HFFc6 (cell line): ENCODE measurements at regions not wholly inside any gene's neighbourhood (a gene's known extent, or its start where the extent isn't known, plus 50 kb on each side); places are given as distances from the start of the nearest gene placed in this dataset.

Experiments used
- DNase-seq: peaks from one replicate; pipeline ENCODE4 v3.0.0-alpha.2; 2018
- H3K27ac Mint-ChIP-seq: 2 replicates; pipeline ENCODE4 v1.8.0; 2020; ENCODE audit warnings: mild to moderate bottlenecking, mixed read lengths
- H3K27me3 Mint-ChIP-seq: 2 replicates; pipeline ENCODE4 v1.8.0; 2021; ENCODE audit warnings: mild to moderate bottlenecking, moderate library complexity, mixed read lengths; ENCODE audit not compliant: insufficient read depth
- H3K36me3 Mint-ChIP-seq: 2 replicates; pipeline ENCODE4 v1.8.0; 2021; ENCODE audit warnings: low read depth, mixed read lengths
- H3K4me1 Mint-ChIP-seq: 2 replicates; pipeline ENCODE4 v1.8.0; 2020; ENCODE audit warnings: low read depth, mixed read lengths
- H3K4me3 Mint-ChIP-seq: 2 replicates; pipeline ENCODE4 v1.8.0; 2020; ENCODE audit warnings: mild to moderate bottlenecking, moderate library complexity, mixed read lengths
- H3K9me3 Mint-ChIP-seq: 2 replicates; pipeline ENCODE4 v1.8.0; 2020; ENCODE audit warnings: mild to moderate bottlenecking, mixed read lengths
- TF ChIP-seq, protein P1 (sequence below): fragments of 200-600 bp; sonication (generic); IDR thresholded peaks from 2 replicates; pipeline ENCODE4 v1.5.0; 2021; ENCODE audit warnings: antibody characterized with exemption, mild to moderate bottlenecking

DNA sequence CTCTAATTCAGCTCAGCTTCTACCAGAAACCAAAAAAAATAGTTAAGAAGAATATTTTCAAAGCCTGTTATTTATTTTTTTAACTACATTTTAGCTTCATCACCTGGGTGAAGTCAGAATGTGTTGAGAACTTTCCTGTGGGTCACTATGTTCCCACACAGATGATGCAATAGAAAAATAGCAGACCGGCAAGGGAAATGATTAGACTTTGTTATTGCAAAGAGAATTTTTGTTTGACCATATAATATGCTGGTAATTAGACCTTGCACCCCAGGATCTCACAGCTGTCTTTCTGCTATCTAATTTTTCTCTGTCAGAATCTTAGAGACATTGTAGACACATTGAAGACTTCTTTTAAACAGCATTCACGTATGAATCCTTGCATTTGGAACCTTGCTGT is 299.3 kb downstream of the TBX15 start:
- Mint-ChIP-seq H3K9me3 (no peaks in the 10 kb centered on the region), H3K4me1 (no peaks in the 10 kb centered on the region), H3K4me3 (no peak overlapping the region), H3K27me3 (no peaks in the 10 kb centered on the region; the same call in 1 of the 2 replicates), H3K36me3 (no peaks in the 10 kb centered on the region), H3K27ac (no peak overlapping the region)
- TF ChIP-seq, protein P1, sequence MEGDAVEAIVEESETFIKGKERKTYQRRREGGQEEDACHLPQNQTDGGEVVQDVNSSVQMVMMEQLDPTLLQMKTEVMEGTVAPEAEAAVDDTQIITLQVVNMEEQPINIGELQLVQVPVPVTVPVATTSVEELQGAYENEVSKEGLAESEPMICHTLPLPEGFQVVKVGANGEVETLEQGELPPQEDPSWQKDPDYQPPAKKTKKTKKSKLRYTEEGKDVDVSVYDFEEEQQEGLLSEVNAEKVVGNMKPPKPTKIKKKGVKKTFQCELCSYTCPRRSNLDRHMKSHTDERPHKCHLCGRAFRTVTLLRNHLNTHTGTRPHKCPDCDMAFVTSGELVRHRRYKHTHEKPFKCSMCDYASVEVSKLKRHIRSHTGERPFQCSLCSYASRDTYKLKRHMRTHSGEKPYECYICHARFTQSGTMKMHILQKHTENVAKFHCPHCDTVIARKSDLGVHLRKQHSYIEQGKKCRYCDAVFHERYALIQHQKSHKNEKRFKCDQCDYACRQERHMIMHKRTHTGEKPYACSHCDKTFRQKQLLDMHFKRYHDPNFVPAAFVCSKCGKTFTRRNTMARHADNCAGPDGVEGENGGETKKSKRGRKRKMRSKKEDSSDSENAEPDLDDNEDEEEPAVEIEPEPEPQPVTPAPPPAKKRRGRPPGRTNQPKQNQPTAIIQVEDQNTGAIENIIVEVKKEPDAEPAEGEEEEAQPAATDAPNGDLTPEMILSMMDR: no peak
- no peak for DNase-seq

DNA sequence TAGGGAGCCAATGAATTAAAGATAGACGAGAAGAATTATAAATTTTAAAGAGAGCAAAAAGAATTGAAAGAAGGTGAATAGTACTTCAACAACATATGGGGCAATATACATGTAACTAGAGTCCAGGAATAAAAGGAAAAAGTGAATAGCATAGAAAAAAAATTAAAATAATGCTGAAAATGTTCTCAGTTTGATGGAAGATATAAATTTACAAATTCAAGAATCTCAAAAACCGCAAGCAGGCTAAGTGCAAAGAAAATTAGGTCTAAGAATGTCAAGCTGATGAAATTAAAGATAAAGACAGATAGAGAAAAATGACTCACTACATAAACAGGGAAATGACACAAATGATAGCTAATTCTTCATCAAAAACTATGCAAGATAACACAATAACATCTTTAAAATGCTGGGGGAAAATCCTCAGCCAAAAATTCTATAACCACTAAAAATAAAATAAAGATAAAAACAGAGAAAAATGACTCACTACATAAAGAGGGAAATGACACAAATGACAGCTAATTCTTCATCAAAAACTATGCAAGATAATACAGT is 326.3 kb downstream of the TBX15 start:
- H3K36me3 Mint-ChIP-seq: no peaks in the 10 kb centered on the region

DNA sequence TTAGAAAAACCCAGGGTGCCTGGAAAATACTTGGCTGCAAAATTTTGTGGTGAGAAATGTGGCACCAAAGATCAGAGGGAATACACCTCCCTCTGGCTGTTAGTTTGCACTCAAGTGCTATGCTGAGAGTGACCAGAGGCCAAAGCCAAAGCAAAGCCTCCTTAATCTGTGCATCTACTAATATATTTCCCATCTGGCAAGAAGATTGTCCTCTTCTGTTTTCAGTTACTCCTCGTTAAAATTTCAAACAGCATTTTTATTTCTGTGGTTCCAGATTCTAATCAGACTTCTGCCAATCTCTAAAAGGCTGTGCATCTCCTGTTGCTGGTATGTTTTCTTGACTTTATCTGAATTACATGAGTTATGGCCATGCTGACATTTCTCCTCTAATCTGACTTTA is 327.4 kb downstream of the TBX15 start:
- Mint-ChIP-seq H3K4me1 (peaks cover 6% of the 10 kb centered on the region; the same call in 1 of the 2 replicates), H3K27ac (no peak overlapping the region), H3K4me3 (no peak overlapping the region), H3K36me3 (no peaks in the 10 kb centered on the region), H3K9me3 (no peaks in the 10 kb centered on the region), H3K27me3 (peaks cover 3% of the 10 kb centered on the region; the same call in 1 of the 2 replicates)
- TF ChIP-seq, protein P1: no peak
- no peak for DNase-seq

More for the DNA sequence above, 326.3 kb downstream of the TBX15 start:
- no peak for DNase-seq
- Mint-ChIP-seq H3K27ac (no peak overlapping the region), H3K27me3 (peaks cover 3% of the 10 kb centered on the region; the same call in 1 of the 2 replicates), H3K9me3 (no peaks in the 10 kb centered on the region), H3K4me3 (no peak overlapping the region), H3K4me1 (peaks cover 6% of the 10 kb centered on the region; the same call in 1 of the 2 replicates)
- TF ChIP-seq, protein P1: no peak

DNA sequence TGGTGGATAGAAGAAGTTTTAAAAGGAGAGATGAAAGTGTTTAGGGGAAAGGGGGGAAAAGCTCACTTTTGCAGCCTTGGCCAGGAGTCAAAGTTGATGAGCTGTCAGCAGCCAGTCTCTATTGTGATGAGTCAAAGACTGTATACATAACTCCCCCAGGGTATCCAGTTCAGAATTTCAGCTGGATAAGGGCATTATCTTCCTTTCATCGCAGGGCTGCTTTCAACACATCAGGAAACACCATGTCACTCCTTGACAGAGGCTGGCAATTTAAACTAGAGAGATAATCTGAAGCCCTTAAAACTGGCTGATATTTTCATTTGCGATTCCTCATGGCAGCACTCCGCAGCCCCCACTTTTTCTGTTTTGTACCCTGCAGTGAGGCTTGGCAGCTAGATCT is 328.5 kb downstream of the TBX15 start:
- Mint-ChIP-seq H3K4me1 (peaks cover 6% of the 10 kb centered on the region; the same call in 1 of the 2 replicates), H3K9me3 (no peaks in the 10 kb centered on the region), H3K27me3 (peaks cover 3% of the 10 kb centered on the region; the same call in 1 of the 2 replicates), H3K36me3 (no peaks in the 10 kb centered on the region), H3K27ac (no peak overlapping the region), H3K4me3 (no peak overlapping the region)
- TF ChIP-seq, protein P1: no peak
- DNase-seq: no peak

DNA sequence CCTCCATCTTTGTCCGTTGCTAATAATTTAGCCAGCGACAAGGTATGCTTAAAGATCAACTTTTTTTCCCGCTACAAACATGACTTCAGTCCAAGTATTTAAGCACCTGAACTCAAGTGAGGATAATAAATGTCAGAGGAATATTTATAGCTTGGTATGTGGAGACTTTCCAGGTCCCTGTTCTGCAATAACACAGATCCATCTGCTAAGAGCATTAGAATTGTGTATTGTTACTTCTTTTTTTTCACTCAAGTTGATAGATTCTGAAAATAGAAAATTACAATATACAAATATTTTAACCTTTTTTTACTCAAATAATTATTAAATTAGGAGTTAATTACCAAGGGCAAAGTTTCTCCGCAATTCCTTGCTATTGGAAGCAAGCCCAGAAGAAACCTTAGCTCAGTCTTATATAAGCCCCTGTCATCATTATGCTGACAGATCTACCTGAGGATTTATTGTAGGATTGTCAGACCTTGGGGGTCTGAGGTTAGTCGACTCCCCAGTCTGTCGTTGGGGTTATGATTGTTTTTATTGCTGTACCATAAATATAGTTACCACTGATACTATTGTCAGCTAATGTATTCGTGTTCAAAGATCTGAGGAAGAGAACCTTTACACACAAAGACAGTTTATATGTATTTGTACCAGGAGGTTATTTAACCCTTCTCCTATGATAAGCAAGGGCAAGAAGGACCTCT is 337.9 kb downstream of the TBX15 start:
- DNase-seq: no peak
- Mint-ChIP-seq H3K4me3 (no peak overlapping the region), H3K27me3 (no peaks in the 10 kb centered on the region), H3K36me3 (no peaks in the 10 kb centered on the region), H3K27ac (no peak overlapping the region), H3K9me3 (no peaks in the 10 kb centered on the region), H3K4me1 (no peaks in the 10 kb centered on the region)
- TF ChIP-seq, protein P1: no peak
